VCaP (cell line): ENCODE measurements at regions not wholly inside any gene's neighbourhood (a gene's known extent, or its start where the extent isn't known, plus 50 kb on each side); places are given as distances from the start of the nearest gene placed in this dataset.

Experiments
- H3K27ac ChIP-seq: fragments of 450-650 bp; 2 replicates; pipeline ENCODE4 v1.5.1; 2017
- TF ChIP-seq, protein P1 (sequence below): fragments of 450-650 bp; conservative IDR thresholded peaks from 2 replicates; pipeline ENCODE4 v1.5.1; 2017; ENCODE audit warnings: mild to moderate bottlenecking, moderate library complexity

DNA sequence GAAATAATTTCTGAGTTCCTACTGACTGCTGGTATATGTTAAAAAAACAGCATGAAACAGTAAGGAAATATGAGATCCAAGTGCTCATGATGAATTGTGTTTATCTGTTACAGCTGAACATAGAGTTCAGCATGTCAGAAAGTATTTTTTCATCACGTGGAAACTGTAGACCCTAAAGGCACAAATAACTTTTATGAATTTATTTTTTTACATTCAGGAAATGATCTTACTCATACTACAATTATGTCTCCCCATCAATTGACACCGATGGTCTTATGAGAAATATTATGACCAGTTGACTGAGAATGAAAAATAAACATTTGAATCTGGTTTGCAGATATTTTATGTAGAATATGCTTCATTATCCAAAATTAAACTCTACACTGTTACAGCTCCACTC lies 283.1 kb upstream of the SPANXN4 start:
- H3K27ac ChIP-seq = no peak overlapping the region
- TF ChIP-seq, protein P1, sequence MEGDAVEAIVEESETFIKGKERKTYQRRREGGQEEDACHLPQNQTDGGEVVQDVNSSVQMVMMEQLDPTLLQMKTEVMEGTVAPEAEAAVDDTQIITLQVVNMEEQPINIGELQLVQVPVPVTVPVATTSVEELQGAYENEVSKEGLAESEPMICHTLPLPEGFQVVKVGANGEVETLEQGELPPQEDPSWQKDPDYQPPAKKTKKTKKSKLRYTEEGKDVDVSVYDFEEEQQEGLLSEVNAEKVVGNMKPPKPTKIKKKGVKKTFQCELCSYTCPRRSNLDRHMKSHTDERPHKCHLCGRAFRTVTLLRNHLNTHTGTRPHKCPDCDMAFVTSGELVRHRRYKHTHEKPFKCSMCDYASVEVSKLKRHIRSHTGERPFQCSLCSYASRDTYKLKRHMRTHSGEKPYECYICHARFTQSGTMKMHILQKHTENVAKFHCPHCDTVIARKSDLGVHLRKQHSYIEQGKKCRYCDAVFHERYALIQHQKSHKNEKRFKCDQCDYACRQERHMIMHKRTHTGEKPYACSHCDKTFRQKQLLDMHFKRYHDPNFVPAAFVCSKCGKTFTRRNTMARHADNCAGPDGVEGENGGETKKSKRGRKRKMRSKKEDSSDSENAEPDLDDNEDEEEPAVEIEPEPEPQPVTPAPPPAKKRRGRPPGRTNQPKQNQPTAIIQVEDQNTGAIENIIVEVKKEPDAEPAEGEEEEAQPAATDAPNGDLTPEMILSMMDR = no peak

DNA sequence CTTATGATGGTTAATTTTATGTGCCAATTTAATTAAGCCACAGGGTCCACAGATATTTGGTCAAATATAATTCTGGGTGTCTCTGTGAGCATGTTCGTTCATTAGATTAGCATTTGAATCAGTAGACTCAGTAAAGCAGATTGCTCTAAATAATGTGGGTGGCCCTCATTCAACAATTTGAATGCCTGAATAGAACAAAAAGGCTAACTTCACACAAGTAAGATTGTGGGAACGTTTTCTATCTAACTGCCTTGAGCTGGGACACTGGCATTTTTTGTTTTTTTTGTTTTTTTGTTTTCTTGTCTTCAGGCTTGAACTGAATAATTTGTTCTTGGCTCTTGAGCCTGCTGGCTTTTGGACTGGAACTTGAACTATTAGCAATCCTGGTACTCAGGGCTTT lies 292.4 kb upstream of the SPANXN4 start:
- no peak overlapping the region for H3K27ac ChIP-seq
- TF ChIP-seq, protein P1 = no peak

DNA sequence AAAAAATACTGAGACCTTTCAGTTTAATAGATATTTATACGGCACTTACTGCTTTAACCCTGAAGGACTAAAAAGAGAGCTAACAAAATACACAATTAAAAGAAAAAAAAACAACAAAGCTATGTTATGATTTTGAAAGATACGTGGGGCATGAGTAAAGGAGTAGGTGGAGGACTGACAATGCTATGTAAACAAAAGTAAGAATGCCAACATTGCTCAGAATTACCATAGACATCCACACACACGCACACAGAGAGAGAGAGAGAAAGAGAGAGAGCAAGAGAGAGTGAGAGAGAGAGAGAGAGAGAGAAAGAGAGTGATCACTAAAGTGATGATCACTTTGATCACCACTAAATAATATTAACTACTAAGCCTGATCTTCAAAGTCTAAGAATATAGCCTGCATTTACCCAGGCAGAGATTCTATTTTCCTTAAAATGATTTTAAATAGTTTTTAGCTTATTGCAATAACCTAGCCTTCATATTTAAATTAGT lies 313.9 kb upstream of the SPANXN4 start:
- TF ChIP-seq, protein P1 = no peak
- H3K27ac ChIP-seq = no peak overlapping the region

DNA sequence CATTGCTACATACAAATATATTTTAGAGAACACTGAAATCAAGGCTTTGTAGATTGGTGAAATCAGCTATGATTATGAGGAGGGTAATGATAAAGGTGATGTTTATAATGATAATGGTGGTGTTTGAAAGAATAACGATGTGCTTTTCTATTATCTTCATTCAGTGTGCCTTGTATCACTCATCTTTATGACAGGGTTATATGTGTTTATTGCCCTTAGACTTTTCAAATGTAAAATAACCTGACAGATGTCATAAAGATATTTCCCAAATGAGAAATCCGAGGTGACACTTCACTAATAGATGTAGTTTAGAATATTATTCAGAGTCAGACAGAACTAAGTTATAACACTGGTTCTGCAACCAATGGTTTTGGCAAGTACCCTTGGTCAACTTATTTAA lies 323.0 kb upstream of the SPANXN4 start:
- TF ChIP-seq, protein P1 = no peak
- no peak overlapping the region for H3K27ac ChIP-seq

DNA sequence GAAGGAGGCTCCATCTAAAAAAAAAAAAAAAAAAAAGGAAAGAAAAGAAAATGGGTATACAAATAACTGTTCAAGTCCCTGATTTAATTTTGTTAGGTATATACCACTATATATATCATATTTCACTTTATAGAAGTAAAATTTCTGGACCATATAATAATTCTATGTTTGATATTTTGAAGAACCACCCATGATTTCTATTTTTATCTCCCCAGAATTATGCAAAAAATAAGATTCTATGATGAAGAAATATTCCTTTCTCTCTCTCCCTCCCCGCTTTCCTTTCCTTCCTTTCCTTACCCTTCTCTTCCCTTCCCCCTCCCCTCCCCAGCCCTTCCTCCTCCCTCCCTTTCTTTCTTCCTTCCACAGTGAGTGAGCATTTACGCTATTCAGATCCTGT lies 337.5 kb upstream of the SPANXN4 start:
- no peak overlapping the region for H3K27ac ChIP-seq
- TF ChIP-seq, protein P1 = no peak

DNA sequence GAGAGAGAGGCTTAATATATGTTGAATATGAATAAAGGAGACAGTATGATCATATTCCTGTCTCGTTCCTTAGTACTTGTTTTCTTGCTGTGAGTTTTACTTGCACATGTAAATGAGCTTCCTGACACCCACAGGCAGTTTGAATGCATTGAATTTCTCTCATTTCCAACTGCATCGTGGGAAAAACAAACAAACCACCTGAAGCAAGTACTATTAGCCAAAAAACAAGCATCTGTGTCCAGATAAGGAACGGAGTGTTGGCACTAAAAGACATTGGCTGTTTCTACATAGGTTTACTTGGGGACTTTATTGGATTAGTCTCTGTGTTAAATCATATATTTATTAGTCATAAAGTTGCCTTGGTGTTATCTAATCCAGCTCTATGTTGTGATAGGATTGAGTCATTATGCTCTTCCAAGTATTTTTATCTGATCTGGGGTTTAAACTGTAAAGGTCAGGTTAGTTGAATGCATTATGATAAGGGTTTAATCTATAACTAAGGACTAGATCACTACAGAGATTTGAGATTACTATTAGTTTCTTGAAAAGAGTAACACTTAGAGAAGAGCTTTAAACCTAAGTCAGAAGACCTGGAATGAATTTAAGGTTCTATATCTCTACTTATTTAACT lies 339.0 kb upstream of the SPANXN4 start:
- H3K27ac ChIP-seq = no peak overlapping the region
- TF ChIP-seq, protein P1 = no peak

DNA sequence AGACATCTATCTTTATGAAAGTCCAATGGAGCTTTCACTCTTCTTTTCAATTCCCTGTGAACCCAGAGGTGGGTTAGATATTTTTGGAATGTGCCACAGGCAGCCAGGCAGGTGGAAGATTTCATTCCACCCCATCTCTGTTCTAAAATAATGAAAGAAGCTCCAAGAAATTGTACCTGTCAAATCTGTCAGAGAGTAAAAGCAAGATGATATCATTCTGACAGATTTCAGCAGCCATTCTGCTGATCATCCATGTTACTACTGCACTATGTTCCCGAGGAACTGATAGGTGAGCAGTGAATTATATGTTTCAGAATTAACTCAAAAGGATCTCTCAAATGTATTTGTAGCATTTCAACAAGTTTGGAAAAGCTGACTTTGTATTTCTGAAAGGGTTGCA lies 339.5 kb upstream of the SPANXN4 start:
- no peak overlapping the region for H3K27ac ChIP-seq
- TF ChIP-seq, protein P1 = no peak
